Esophagus squamous epithelium (tissue), 5 donors: ENCODE measurements at regions not wholly inside any gene's neighbourhood (a gene's known extent, or its start where the extent isn't known, plus 50 kb on each side); places are given as distances from the start of the nearest gene placed in this dataset.
"Not testable (repeated sequence)": the region's sequence is repeated elsewhere in the genome, so short reads cannot be mapped to it uniquely, and the experiment has no call there.

Source experiments
- DNase-seq: peaks from one replicate; lab custom pipeline; 2025; lab: John Stamatoyannopoulos, UW
- H3K27ac ChIP-seq, 4 donors: fragments of 200-600 bp; sonication (generic); one replicate each; pipeline ENCODE4 v1.5.1; 2016 to 2019; ENCODE audit warnings: mild to moderate bottlenecking in 1 of 4
- H3K27me3 ChIP-seq, 4 donors: fragments of 200-600 bp; sonication (generic); 1 replicate in 3 of 4; 2 replicates in 1 of 4; pipeline versions ENCODE4 v1.5.1 to v1.6.0; 2017 to 2021; ENCODE audit warnings: antibody characterized with exemption in 1 of 4
- H3K36me3 ChIP-seq, 3 donors: fragments of 200-600 bp; sonication (generic); one replicate each; pipeline ENCODE4 v1.5.1; 2016 to 2019
- H3K4me1 ChIP-seq, 3 donors: fragments of 200-600 bp; sonication (generic); one replicate each; pipeline ENCODE4 v1.5.1; 2017 to 2019
- H3K4me3 ChIP-seq, 4 donors: fragments of 200-600 bp; sonication (generic); 1 replicate in 3 of 4; 2 replicates in 1 of 4; pipeline ENCODE4 v1.5.1; 2016 to 2019; ENCODE audit warnings: mild to moderate bottlenecking in 2 of 4, moderate library complexity in 1 of 4
- H3K9me3 ChIP-seq, 3 donors: fragments of 200-600 bp; sonication (generic); one replicate each; pipeline ENCODE4 v1.5.1; 2016 to 2019
- CTCF ChIP-seq, 6 experiments: fragments of 450-650 bp in 4 of 6; fragments of 200-600 bp in 2 of 6; sonication (generic) in 2 of 6; IDR thresholded peaks; one replicate each; pipeline ENCODE4 v1.5.1; 2016 to 2019; ENCODE audit warnings: antibody characterized with exemption in 6 of 6, mild to moderate bottlenecking in 4 of 6, moderate library complexity in 4 of 6
- POLR2A ChIP-seq, 4 donors: fragments of 450-650 bp; IDR thresholded peaks; one replicate each; pipeline ENCODE4 v1.6.1; 2017; ENCODE audit warnings: antibody characterized with exemption in 4 of 4, mild to moderate bottlenecking in 4 of 4, moderate library complexity in 3 of 4
- WGBS, 2 donors: methylation state at CpG; one replicate each; pipeline ENCODE4 v1.1.5; 2018; 5-methylcytosine and 5-hydroxymethylcytosine counted together
- intact Hi-C: fragments of 100-400 bp; cut with DNase I; formaldehyde crosslinking; loops from one replicate; pipeline ENCODE4 v1.15.0; 2022
- donor health status: DM: yes; HTN: yes; CAD: no.

DNA sequence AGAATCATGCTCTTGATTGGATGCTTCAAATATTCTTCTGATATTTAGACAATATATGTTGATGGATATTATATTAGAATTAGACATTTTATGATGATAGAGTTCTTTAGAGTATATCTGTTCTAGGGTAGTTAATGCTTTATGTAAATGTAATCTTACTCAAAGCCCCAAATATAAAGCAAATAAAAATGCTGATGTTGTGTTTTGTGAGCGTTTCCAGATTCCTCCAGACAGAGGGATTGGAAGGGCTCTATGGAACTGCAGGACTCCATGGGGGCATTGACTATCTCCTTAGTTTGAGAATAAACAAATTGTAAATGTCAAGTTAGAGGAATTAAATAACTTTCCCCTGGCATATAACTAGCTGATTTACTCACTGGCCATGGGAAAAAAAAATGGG is 184.5 kb downstream of the MRPS30 start:
- Histone ChIP-seq H3K27ac (no peak overlapping the region), H3K27me3 (no peaks in the 10 kb centered on the region), H3K4me3 (no peak overlapping the region), H3K4me1 (no peaks in the 10 kb centered on the region), H3K9me3 (peaks cover 0 to 17% (median 0%) of the 10 kb centered on the region in 3 donors), H3K36me3 (no peaks in the 10 kb centered on the region)
- 47 to 63% methylated on average over 1 of the region's 1 CpG for WGBS, 2 donors
- intact Hi-C loops: no loop called here
- DNase-seq: no peak
- no peak for TF ChIP-seq POLR2A (IDR thresholded peaks at IDR 0.05)
- TF ChIP-seq CTCF (IDR thresholded peaks at IDR 0.05): no peak

DNA sequence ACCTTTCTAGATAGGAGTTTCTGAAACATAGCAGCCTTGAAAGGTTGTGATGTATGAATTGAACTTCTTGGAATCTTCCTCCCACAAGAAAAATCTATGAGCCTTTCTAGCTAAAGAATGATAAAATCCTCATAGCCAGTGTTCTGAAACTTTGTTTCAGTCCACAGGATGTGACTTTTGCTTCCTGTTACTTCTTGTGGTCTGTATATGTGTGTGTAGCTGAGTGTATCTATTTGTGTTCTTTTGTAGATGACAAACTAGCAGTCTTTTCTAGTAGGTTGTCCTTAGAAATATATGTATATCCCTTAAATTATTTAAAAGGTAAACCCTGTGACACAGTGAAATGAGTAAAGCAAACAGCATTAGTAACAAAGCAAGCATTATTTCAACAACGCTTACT is 188.8 kb downstream of the MRPS30 start:
- DNase-seq: no peak
- no peaks in the 10 kb centered on the region for H3K36me3 ChIP-seq
- 80 to 89% methylated on average over 1 of the region's 1 CpG for WGBS, 2 donors
- no peaks in the 10 kb centered on the region for H3K9me3 ChIP-seq
- intact Hi-C loops: no loop called here
- H3K4me1 ChIP-seq: no peaks in the 10 kb centered on the region
- no peak overlapping the region for H3K4me3 ChIP-seq
- no peaks in the 10 kb centered on the region for H3K27me3 ChIP-seq
- TF ChIP-seq CTCF (IDR thresholded peaks at IDR 0.05) (no peak), POLR2A (IDR thresholded peaks at IDR 0.05) (no peak)
- H3K27ac ChIP-seq: no peak overlapping the region

GRCh38 chr5:45007102-45007501 is 198.4 kb downstream of the MRPS30 start:
- H3K27ac ChIP-seq, H3K4me3 ChIP-seq, H3K27me3 ChIP-seq, DNase-seq, H3K4me1 ChIP-seq, H3K36me3 ChIP-seq, intact Hi-C loops, H3K9me3 ChIP-seq: not testable (repeated sequence)
- WGBS, 2 donors: 75 to 80% methylated on average over 6 of the region's 6 CpGs

DNA sequence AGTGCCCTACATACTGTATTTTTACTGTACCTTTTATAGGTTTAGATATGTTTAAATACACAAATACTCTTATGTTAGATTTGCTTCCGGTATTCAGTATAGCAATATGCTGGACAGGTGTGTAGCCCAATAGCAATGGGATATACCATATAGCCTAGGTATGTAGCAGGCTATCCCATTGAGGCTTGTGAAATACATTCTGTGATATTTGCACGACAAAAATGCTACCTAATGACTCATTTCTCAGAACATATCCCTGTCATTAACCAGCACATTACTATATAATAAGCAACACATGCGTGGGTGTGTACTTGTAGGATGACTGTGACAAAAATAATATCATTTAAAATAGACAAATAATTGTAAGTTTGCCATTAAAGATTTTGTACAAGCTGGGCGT is 208.8 kb downstream of the MRPS30 start:
- no peak for DNase-seq
- Histone ChIP-seq H3K27me3 (no peaks in the 10 kb centered on the region), H3K9me3 (no peaks in the 10 kb centered on the region), H3K4me3 (no peak overlapping the region), H3K4me1 (no peaks in the 10 kb centered on the region), H3K36me3 (no peaks in the 10 kb centered on the region), H3K27ac (no peak overlapping the region)
- WGBS, 2 donors: 61 to 68% methylated on average over 4 of the region's 4 CpGs
- TF ChIP-seq POLR2A (IDR thresholded peaks at IDR 0.05) (no peak), CTCF (IDR thresholded peaks at IDR 0.05) (no peak)
- intact Hi-C loops: no loop called here

DNA sequence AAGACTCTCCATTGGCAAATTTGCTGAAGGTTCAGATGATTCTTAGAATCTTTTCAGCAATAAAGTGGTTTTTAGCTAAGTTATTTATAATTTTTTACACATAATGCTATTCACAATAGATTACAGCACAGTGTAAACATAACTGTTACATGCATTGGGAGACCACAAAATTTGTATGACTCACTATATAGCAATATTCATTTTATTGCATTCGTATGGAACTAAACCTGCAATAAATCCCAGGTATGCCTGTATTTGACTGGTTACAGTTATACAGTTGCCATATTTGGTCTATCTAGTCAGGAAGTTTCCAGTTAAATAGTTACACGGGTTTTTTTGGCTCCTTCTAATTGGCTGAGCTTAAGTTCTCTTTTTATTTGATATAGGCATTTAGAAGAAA is 220.8 kb downstream of the MRPS30 start:
- intact Hi-C loops: no loop called here
- Histone ChIP-seq H3K9me3 (no peaks in the 10 kb centered on the region), H3K36me3 (no peaks in the 10 kb centered on the region), H3K27me3 (no peaks in the 10 kb centered on the region), H3K27ac (no peak overlapping the region), H3K4me1 (no peaks in the 10 kb centered on the region), H3K4me3 (no peak overlapping the region)
- 59 to 80% methylated on average over 2 of the region's 2 CpGs for WGBS, 2 donors
- no peak for DNase-seq
- TF ChIP-seq POLR2A (IDR thresholded peaks at IDR 0.05) (no peak), CTCF (IDR thresholded peaks at IDR 0.05) (no peak)

GRCh38 chr5:45035991-45036390 is 227.2 kb downstream of the MRPS30 start:
- TF ChIP-seq CTCF (IDR thresholded peaks at IDR 0.05) (no peak), POLR2A (IDR thresholded peaks at IDR 0.05) (no peak)
- Histone ChIP-seq H3K27me3 (no peaks in the 10 kb centered on the region), H3K36me3 (no peaks in the 10 kb centered on the region), H3K9me3 (no peaks in the 10 kb centered on the region), H3K4me1 (no peaks in the 10 kb centered on the region), H3K27ac (no peak overlapping the region), H3K4me3 (no peak overlapping the region)
- no peak for DNase-seq
- intact Hi-C loops: loop anchor here (5.0 kb wide), 1 partner anchor 661 kb away; the partner anchor contains the start of gene HCN1
- 83 to 84% methylated on average over 1 of the region's 1 CpG for WGBS, 2 donors
